HFFc6 (cell line): ENCODE measurements at regions not wholly inside any gene's neighbourhood (a gene's known extent, or its start where the extent isn't known, plus 50 kb on each side); places are given as distances from the start of the nearest gene placed in this dataset.

Experiments used
- DNase-seq: peaks from one replicate; pipeline ENCODE4 v3.0.0-alpha.2; 2018
- H3K27ac Mint-ChIP-seq: 2 replicates; pipeline ENCODE4 v1.8.0; 2020; ENCODE audit warnings: mild to moderate bottlenecking, mixed read lengths
- H3K27me3 Mint-ChIP-seq: 2 replicates; pipeline ENCODE4 v1.8.0; 2021; ENCODE audit warnings: mild to moderate bottlenecking, moderate library complexity, mixed read lengths; ENCODE audit not compliant: insufficient read depth
- H3K36me3 Mint-ChIP-seq: 2 replicates; pipeline ENCODE4 v1.8.0; 2021; ENCODE audit warnings: low read depth, mixed read lengths
- H3K4me1 Mint-ChIP-seq: 2 replicates; pipeline ENCODE4 v1.8.0; 2020; ENCODE audit warnings: low read depth, mixed read lengths
- H3K4me3 Mint-ChIP-seq: 2 replicates; pipeline ENCODE4 v1.8.0; 2020; ENCODE audit warnings: mild to moderate bottlenecking, moderate library complexity, mixed read lengths
- H3K9me3 Mint-ChIP-seq: 2 replicates; pipeline ENCODE4 v1.8.0; 2020; ENCODE audit warnings: mild to moderate bottlenecking, mixed read lengths
- TF ChIP-seq, protein P1 (sequence below): fragments of 200-600 bp; sonication (generic); IDR thresholded peaks from 2 replicates; pipeline ENCODE4 v1.5.0; 2021; ENCODE audit warnings: antibody characterized with exemption, mild to moderate bottlenecking

DNA sequence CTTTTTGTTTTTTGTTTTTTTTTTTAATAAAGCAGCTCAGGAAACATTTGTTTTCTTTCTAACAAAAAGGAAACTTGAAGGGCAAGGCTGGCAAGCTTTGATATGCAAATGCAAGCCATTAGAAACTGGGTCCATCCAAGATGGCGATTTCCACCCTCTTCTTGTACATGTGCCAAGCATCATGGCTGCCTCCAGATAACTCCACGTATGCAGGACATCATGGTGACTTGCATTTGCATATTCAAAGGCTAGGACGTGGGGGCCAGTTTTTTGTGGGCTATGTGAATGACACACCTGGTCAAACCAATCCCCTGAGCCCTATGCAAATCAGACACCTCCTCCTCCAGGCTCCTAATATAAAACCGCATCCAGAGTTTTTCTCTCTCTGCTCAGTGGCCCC is 692.6 kb downstream of the FAM133A start:
- Mint-ChIP-seq H3K4me3 (no peak overlapping the region), H3K4me1 (no peaks in the 10 kb centered on the region), H3K36me3 (no peaks in the 10 kb centered on the region), H3K27ac (no peak overlapping the region), H3K27me3 (no peaks in the 10 kb centered on the region), H3K9me3 (peaks cover 5% of the 10 kb centered on the region; the same call in 1 of the 2 replicates)
- DNase-seq = no peak
- TF ChIP-seq, protein P1, sequence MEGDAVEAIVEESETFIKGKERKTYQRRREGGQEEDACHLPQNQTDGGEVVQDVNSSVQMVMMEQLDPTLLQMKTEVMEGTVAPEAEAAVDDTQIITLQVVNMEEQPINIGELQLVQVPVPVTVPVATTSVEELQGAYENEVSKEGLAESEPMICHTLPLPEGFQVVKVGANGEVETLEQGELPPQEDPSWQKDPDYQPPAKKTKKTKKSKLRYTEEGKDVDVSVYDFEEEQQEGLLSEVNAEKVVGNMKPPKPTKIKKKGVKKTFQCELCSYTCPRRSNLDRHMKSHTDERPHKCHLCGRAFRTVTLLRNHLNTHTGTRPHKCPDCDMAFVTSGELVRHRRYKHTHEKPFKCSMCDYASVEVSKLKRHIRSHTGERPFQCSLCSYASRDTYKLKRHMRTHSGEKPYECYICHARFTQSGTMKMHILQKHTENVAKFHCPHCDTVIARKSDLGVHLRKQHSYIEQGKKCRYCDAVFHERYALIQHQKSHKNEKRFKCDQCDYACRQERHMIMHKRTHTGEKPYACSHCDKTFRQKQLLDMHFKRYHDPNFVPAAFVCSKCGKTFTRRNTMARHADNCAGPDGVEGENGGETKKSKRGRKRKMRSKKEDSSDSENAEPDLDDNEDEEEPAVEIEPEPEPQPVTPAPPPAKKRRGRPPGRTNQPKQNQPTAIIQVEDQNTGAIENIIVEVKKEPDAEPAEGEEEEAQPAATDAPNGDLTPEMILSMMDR = no peak

DNA sequence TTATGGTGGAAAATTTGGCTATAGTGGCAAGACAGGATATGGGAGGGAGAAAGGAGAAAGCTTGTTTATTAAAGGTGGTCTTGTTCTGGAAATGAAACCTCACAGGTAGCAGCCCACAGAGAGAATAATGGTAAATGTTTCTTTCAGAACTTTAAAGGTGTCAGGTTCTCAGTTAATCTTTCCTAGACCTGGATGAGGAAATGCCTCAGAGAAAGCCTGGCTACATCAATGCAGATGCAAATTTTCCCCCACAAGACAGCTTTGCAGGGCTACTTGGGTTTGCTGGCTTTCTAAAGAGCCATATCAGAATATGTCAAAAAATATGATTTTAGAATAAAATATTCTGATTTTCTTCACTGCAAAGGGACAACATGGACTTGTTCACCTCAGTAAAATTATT is 715.0 kb downstream of the FAM133A start:
- Mint-ChIP-seq H3K36me3 (no peaks in the 10 kb centered on the region), H3K27me3 (no peaks in the 10 kb centered on the region), H3K4me3 (no peak overlapping the region), H3K4me1 (no peaks in the 10 kb centered on the region), H3K27ac (no peak overlapping the region), H3K9me3 (peaks cover 8% of the 10 kb centered on the region; the same call in 1 of the 2 replicates)
- TF ChIP-seq, protein P1 = no peak
- no peak for DNase-seq

DNA sequence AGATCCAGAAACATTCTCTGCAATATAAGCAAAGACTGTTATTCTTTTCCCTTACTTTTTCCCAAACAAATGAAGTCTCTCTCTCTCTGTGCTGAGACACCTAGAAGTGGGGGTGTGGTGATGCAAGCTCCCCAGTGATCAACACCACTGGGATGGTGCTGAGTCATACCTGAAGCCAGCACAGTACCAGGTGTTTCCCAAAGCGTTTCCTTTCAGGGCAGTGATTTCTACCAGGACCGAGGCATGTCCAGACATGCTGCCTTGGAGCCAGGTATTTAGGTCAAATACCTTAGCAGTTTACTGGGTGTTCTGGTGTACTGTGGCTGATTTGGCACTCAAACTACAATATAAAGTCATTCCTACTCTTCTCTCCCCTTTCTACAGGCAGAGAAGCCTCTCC is 726.5 kb downstream of the FAM133A start:
- Mint-ChIP-seq H3K27ac (no peak overlapping the region), H3K4me1 (no peaks in the 10 kb centered on the region), H3K9me3 (peaks cover 24% of the 10 kb centered on the region), H3K36me3 (no peaks in the 10 kb centered on the region), H3K27me3 (no peaks in the 10 kb centered on the region), H3K4me3 (no peak overlapping the region)
- no peak for DNase-seq
- TF ChIP-seq, protein P1 = no peak

DNA sequence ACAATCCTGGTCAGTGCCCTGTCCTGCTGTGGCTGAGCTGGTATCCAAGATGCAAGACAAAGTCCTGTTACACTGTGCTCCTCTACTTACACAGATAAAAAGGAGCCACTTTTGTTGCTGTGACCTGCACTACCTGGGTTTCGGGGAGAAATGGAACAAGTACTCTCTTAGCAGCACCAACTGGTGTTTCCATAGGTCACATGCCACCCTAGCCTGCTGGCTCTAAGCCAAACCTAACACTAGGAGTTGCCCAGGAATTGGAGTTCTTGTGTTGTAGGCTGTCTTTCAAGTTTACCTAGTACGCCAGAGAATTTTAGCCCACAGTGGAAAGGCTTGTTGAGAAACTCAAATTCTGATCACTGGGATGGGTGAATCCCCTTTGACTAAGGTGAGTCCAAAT is 727.4 kb downstream of the FAM133A start:
- no peaks in the 10 kb centered on the region for H3K27me3 Mint-ChIP-seq
- no peak overlapping the region for H3K27ac Mint-ChIP-seq

DNA sequence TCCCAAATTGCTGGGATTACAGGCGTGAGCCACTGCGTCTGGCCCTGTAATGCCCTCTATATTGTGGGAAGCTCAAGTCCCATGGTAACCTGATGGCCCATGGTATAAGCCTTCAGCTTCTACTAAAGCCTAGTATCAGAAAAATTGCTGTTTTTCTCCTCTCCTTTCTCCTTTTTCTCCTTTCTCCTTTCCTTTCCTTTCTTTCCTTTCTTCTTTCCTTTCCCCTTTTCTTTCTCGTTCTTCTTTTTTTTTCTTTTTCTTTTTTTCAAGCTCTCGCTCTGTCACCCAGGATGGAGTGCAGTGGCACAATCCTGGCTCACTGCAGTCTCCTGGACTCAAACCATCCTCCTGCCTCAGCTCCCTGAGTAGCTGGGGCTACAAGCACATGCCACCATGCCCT is 740.7 kb downstream of the FAM133A start:
- no peaks in the 10 kb centered on the region for H3K27me3 Mint-ChIP-seq
- TF ChIP-seq, protein P1 = no peak

More for the DNA sequence above, 727.4 kb downstream of the FAM133A start:
- TF ChIP-seq, protein P1 = no peak
- DNase-seq = no peak
- Mint-ChIP-seq H3K36me3 (no peaks in the 10 kb centered on the region), H3K4me1 (no peaks in the 10 kb centered on the region), H3K4me3 (no peak overlapping the region), H3K9me3 (peaks cover 24% of the 10 kb centered on the region)

DNA sequence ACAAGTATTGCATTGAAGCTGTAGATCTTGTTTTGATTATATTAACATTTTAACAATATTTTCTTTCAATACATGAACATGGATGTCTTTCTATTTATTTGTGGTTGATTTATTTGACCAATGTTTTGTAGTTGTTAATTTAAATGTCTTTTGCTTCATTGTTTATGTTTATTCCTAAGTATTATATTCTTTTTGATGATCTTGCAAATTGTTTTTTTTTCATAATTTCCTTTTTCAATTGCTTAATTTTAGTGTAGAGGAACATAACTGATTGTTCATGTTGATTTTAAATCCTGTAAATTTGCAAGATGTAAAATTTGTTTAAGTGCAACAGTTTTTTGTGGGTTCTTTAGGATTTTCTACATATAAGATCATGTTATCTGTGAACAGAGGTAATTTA is 744.1 kb downstream of the FAM133A start:
- H3K9me3 Mint-ChIP-seq = no peaks in the 10 kb centered on the region; the same call in 1 of the 2 replicates
- no peak overlapping the region for H3K4me3 Mint-ChIP-seq
- H3K36me3 Mint-ChIP-seq = no peaks in the 10 kb centered on the region
- no peaks in the 10 kb centered on the region for H3K4me1 Mint-ChIP-seq
- no peak overlapping the region for H3K27ac Mint-ChIP-seq
- no peaks in the 10 kb centered on the region for H3K27me3 Mint-ChIP-seq
- DNase-seq = no peak
- TF ChIP-seq, protein P1 = no peak

More for the DNA sequence above, 740.7 kb downstream of the FAM133A start:
- H3K27ac Mint-ChIP-seq = no peak overlapping the region
- H3K4me1 Mint-ChIP-seq = no peaks in the 10 kb centered on the region
- H3K9me3 Mint-ChIP-seq = no peaks in the 10 kb centered on the region; the same call in 1 of the 2 replicates
- no peak for DNase-seq
- no peak overlapping the region for H3K4me3 Mint-ChIP-seq
- no peaks in the 10 kb centered on the region for H3K36me3 Mint-ChIP-seq
